Naive B cell (primary cell): ENCODE measurements at regions not wholly inside any gene's neighbourhood (a gene's known extent, or its start where the extent isn't known, plus 50 kb on each side); places are given as distances from the start of the nearest gene placed in this dataset.

Source experiments
- ATAC-seq, 2 donors: fragments of 150-1000 bp; cut with Tn5 transposase; 2 replicates each; pipeline ENCODE4 v1.10.0; 2021; ENCODE audit warnings: low read depth in 2 of 2, mild to moderate bottlenecking in 2 of 2, moderate library complexity in 2 of 2
- DNase-seq: peaks from one replicate; pipeline ENCODE4 v3.0.0; 2022
- H3K27ac Mint-ChIP-seq, 6 donors: one replicate each; pipeline ENCODE4 v1.8.0; 2020 to 2022; ENCODE audit warnings: mild to moderate bottlenecking in 6 of 6, mixed read lengths in 6 of 6, moderate library complexity in 5 of 6, inconsistent platforms in 2 of 6
- H3K27me3 Mint-ChIP-seq, 3 donors: one replicate each; pipeline ENCODE4 v1.8.0; 2021 to 2022; ENCODE audit warnings: mixed read lengths in 3 of 3, mild to moderate bottlenecking in 1 of 3
- H3K36me3 Mint-ChIP-seq, 2 donors: one replicate each; pipeline ENCODE4 v1.8.0; 2020 to 2022; ENCODE audit warnings: mixed read lengths in 2 of 2, inconsistent platforms in 1 of 2, mild to moderate bottlenecking in 1 of 2
- H3K4me1 Mint-ChIP-seq, 3 donors: one replicate each; pipeline ENCODE4 v1.8.0; 2020 to 2022; ENCODE audit warnings: mixed read lengths in 3 of 3, inconsistent platforms in 1 of 3, mild to moderate bottlenecking in 1 of 3, moderate library complexity in 1 of 3
- H3K4me3 Mint-ChIP-seq, 8 donors: one replicate each; pipeline ENCODE4 v1.8.0; 2020 to 2022; ENCODE audit warnings: mild to moderate bottlenecking in 8 of 8, mixed read lengths in 8 of 8, moderate library complexity in 8 of 8, inconsistent platforms in 2 of 8
- H3K9me3 Mint-ChIP-seq, 7 donors: one replicate each; pipeline ENCODE4 v1.8.0; 2020 to 2022; ENCODE audit warnings: mixed read lengths in 7 of 7, mild to moderate bottlenecking in 5 of 7, inconsistent platforms in 2 of 7, moderate library complexity in 1 of 7

GRCh38 chr9:83153030-83153429, 90.1 kb upstream of the RASEF start:
- Mint-ChIP-seq H3K9me3 (peaks cover 3 to 10% (median 3%) of the 10 kb centered on the region in 7 donors), H3K4me1 (no peaks in the 10 kb centered on the region), H3K27me3 (no peaks in the 10 kb centered on the region), H3K4me3 (no peak overlapping the region), H3K36me3 (no peaks in the 10 kb centered on the region), H3K27ac (no peak overlapping the region)
- DNase-seq (no peak), ATAC-seq (no peak)

GRCh38 chr9:83151627-83152137, 88.7 kb upstream of the RASEF start:
- no peaks in the 10 kb centered on the region for H3K36me3 Mint-ChIP-seq
- peaks cover 3 to 16% (median 9%) of the 10 kb centered on the region in 7 donors for H3K9me3 Mint-ChIP-seq
- no peaks in the 10 kb centered on the region for H3K4me1 Mint-ChIP-seq
- DNase-seq (no peak), ATAC-seq (no peak)
- H3K27me3 Mint-ChIP-seq = no peaks in the 10 kb centered on the region
- H3K4me3 Mint-ChIP-seq = no peak overlapping the region
- no peak overlapping the region for H3K27ac Mint-ChIP-seq

GRCh38 chr9:83147315-83148149, 84.6 kb upstream of the RASEF start:
- Mint-ChIP-seq H3K4me1 (no peaks in the 10 kb centered on the region), H3K4me3 (no peak overlapping the region), H3K36me3 (no peaks in the 10 kb centered on the region), H3K27ac (no peak overlapping the region), H3K27me3 (no peaks in the 10 kb centered on the region), H3K9me3 (peaks cover 5 to 11% (median 9%) of the 10 kb centered on the region in 7 donors)
- ATAC-seq (no peak), DNase-seq (no peak)

- DNase-seq = no peak
- Mint-ChIP-seq H3K9me3 (peaks cover 5 to 11% (median 9%) of the 10 kb centered on the region in 7 donors), H3K27ac (no peak overlapping the region), H3K27me3 (no peaks in the 10 kb centered on the region), H3K36me3 (no peaks in the 10 kb centered on the region), H3K4me3 (no peak overlapping the region), H3K4me1 (no peaks in the 10 kb centered on the region)
- ATAC-seq = no peak
Measured at GRCh38 chr9:83146325-83146724, 83.4 kb upstream of the RASEF start.

- Mint-ChIP-seq H3K36me3 (no peaks in the 10 kb centered on the region), H3K9me3 (peaks cover 5 to 11% (median 9%) of the 10 kb centered on the region in 7 donors), H3K27me3 (no peaks in the 10 kb centered on the region), H3K27ac (no peak overlapping the region), H3K4me3 (no peak overlapping the region), H3K4me1 (no peaks in the 10 kb centered on the region)
- DNase-seq = no peak
- ATAC-seq = no peak
Measured at GRCh38 chr9:83144492-83144891, 81.5 kb upstream of the RASEF start.

- ATAC-seq (no peak), DNase-seq (no peak)
- Mint-ChIP-seq H3K27ac (no peak overlapping the region), H3K36me3 (no peaks in the 10 kb centered on the region), H3K27me3 (peaks cover 0 to 5% (median 0%) of the 10 kb centered on the region in 3 donors), H3K9me3 (peaks cover 0 to 5% (median 1%) of the 10 kb centered on the region in 7 donors), H3K4me3 (no peak overlapping the region), H3K4me1 (no peaks in the 10 kb centered on the region)
Measured at GRCh38 chr9:83142389-83142788, 79.4 kb upstream of the RASEF start.

GRCh38 chr9:83141887-83142286, 78.9 kb upstream of the RASEF start:
- peaks cover 0 to 5% (median 0%) of the 10 kb centered on the region in 7 donors for H3K9me3 Mint-ChIP-seq
- no peaks in the 10 kb centered on the region for H3K4me1 Mint-ChIP-seq
- H3K36me3 Mint-ChIP-seq = no peaks in the 10 kb centered on the region
- no peak overlapping the region for H3K27ac Mint-ChIP-seq
- peaks cover 0 to 9% (median 0%) of the 10 kb centered on the region in 3 donors for H3K27me3 Mint-ChIP-seq
- DNase-seq = no peak
- H3K4me3 Mint-ChIP-seq = no peak overlapping the region
- no peak for ATAC-seq

GRCh38 chr9:83140061-83140460, 77.1 kb upstream of the RASEF start:
- peaks cover 0 to 9% (median 0%) of the 10 kb centered on the region in 3 donors for H3K27me3 Mint-ChIP-seq
- H3K4me1 Mint-ChIP-seq = no peaks in the 10 kb centered on the region
- H3K36me3 Mint-ChIP-seq = no peaks in the 10 kb centered on the region
- no peak for DNase-seq
- ATAC-seq = no peak
- H3K4me3 Mint-ChIP-seq = no peak overlapping the region
- no peak overlapping the region for H3K27ac Mint-ChIP-seq
- peaks cover 0 to 5% (median 0%) of the 10 kb centered on the region in 7 donors for H3K9me3 Mint-ChIP-seq

- Mint-ChIP-seq H3K36me3 (no peaks in the 10 kb centered on the region), H3K4me3 (no peak overlapping the region), H3K27ac (no peak overlapping the region), H3K4me1 (no peaks in the 10 kb centered on the region), H3K27me3 (peaks cover 0 to 9% (median 0%) of the 10 kb centered on the region in 3 donors), H3K9me3 (peaks cover 0 to 4% (median 0%) of the 10 kb centered on the region in 7 donors)
- ATAC-seq (no peak), DNase-seq (no peak)
Measured at GRCh38 chr9:83138422-83139135, 75.6 kb upstream of the RASEF start.

GRCh38 chr9:83133316-83133715, 70.4 kb upstream of the RASEF start:
- Mint-ChIP-seq H3K4me1 (no peaks in the 10 kb centered on the region), H3K27me3 (peaks cover 0 to 9% (median 0%) of the 10 kb centered on the region in 3 donors), H3K9me3 (peaks cover 0 to 5% (median 4%) of the 10 kb centered on the region in 7 donors), H3K4me3 (no peak overlapping the region), H3K27ac (no peak overlapping the region), H3K36me3 (no peaks in the 10 kb centered on the region)
- DNase-seq (no peak), ATAC-seq (no peak)

GRCh38 chr9:83132768-83133167, 69.8 kb upstream of the RASEF start:
- no peaks in the 10 kb centered on the region for H3K4me1 Mint-ChIP-seq
- H3K27ac Mint-ChIP-seq = no peak overlapping the region
- H3K27me3 Mint-ChIP-seq = peaks cover 0 to 8% (median 0%) of the 10 kb centered on the region in 3 donors
- DNase-seq (no peak), ATAC-seq (no peak)
- no peaks in the 10 kb centered on the region for H3K36me3 Mint-ChIP-seq
- no peak overlapping the region for H3K4me3 Mint-ChIP-seq
- H3K9me3 Mint-ChIP-seq = peaks cover 0 to 10% (median 4%) of the 10 kb centered on the region in 7 donors

GRCh38 chr9:83130541-83130940, 67.6 kb upstream of the RASEF start:
- no peak overlapping the region for H3K4me3 Mint-ChIP-seq
- no peak for DNase-seq
- peaks cover 3 to 10% (median 5%) of the 10 kb centered on the region in 7 donors for H3K9me3 Mint-ChIP-seq
- H3K27ac Mint-ChIP-seq = no peak overlapping the region
- H3K4me1 Mint-ChIP-seq = no peaks in the 10 kb centered on the region
- no peaks in the 10 kb centered on the region for H3K27me3 Mint-ChIP-seq
- ATAC-seq = no peak
- H3K36me3 Mint-ChIP-seq = no peaks in the 10 kb centered on the region

GRCh38 chr9:83125671-83126070, 62.7 kb upstream of the RASEF start:
- H3K27me3 Mint-ChIP-seq = no peaks in the 10 kb centered on the region

GRCh38 chr9:83119873-83120272, 56.9 kb upstream of the RASEF start:
- no peak for ATAC-seq
- peaks cover 0 to 17% (median 9%) of the 10 kb centered on the region in 7 donors for H3K9me3 Mint-ChIP-seq
- DNase-seq = no peak
- no peak overlapping the region for H3K4me3 Mint-ChIP-seq
- H3K27ac Mint-ChIP-seq = peak overlapping the region in 1 of 6 donors; percentile 16
- no peaks in the 10 kb centered on the region for H3K4me1 Mint-ChIP-seq
- H3K27me3 Mint-ChIP-seq = no peaks in the 10 kb centered on the region
- peaks cover 0 to under 1% of the 10 kb centered on the region in 2 donors for H3K36me3 Mint-ChIP-seq

More at GRCh38 chr9:83125671-83126070, 62.7 kb upstream of the RASEF start:
- Mint-ChIP-seq H3K36me3 (no peaks in the 10 kb centered on the region), H3K4me1 (no peaks in the 10 kb centered on the region), H3K4me3 (no peak overlapping the region), H3K27ac (no peak overlapping the region), H3K9me3 (peaks cover 0 to 18% (median 9%) of the 10 kb centered on the region in 7 donors)
- DNase-seq = no peak
- no peak for ATAC-seq
